Activated CD4-positive, alpha-beta memory T cell treated with anti-CD3 and anti-CD28 coated beads for 36 hours (primary cell): ENCODE measurements at regions not wholly inside any gene's neighbourhood (a gene's known extent, or its start where the extent isn't known, plus 50 kb on each side); places are given as distances from the start of the nearest gene placed in this dataset.
"Not testable (repeated sequence)": the region's sequence is repeated elsewhere in the genome, so short reads cannot be mapped to it uniquely, and the experiment has no call there.

Source experiments
- CTCF ChIA-PET: fragments of 350-600 bp; sonication (Branson Sonifier 250); formaldehyde crosslinking; loops from one replicate; lab custom pipeline; 2021; ENCODE audit warnings: antibody characterized with exemption, inconsistent platforms; lab: Charles Lee
- POLR2A ChIA-PET: fragments of 350-600 bp; sonication (Branson Sonifier 250); formaldehyde crosslinking; loops from one replicate; lab custom pipeline; 2021; ENCODE audit warnings: antibody characterized with exemption; lab: Charles Lee
- DNase-seq: peaks from one replicate; pipeline ENCODE4 v3.0.0-alpha.2; 2020
- H3K27ac Mint-ChIP-seq: one replicate; pipeline ENCODE4 v1.8.0; 2021; ENCODE audit warnings: mixed read lengths
- H3K27me3 Mint-ChIP-seq: one replicate; pipeline ENCODE4 v1.8.0; 2021; ENCODE audit warnings: mixed read lengths
- H3K36me3 Mint-ChIP-seq: one replicate; pipeline ENCODE4 v1.8.0; 2021; ENCODE audit warnings: mixed read lengths
- H3K4me1 Mint-ChIP-seq: one replicate; pipeline ENCODE4 v1.8.0; 2021; ENCODE audit warnings: low read depth, mixed read lengths
- H3K4me3 Mint-ChIP-seq: one replicate; pipeline ENCODE4 v1.8.0; 2021; ENCODE audit warnings: mild to moderate bottlenecking, mixed read lengths
- H3K9me3 Mint-ChIP-seq: one replicate; pipeline ENCODE4 v1.8.0; 2021; ENCODE audit warnings: mixed read lengths
- intact Hi-C: fragments of 100-400 bp; cut with micrococcal nuclease; formaldehyde crosslinking; loops from one replicate; pipeline ENCODE4 v1.15.1; 2023

- no peaks in the 10 kb centered on the region for H3K27me3 Mint-ChIP-seq
- no peaks in the 10 kb centered on the region for H3K4me1 Mint-ChIP-seq
- no peak overlapping the region for H3K27ac Mint-ChIP-seq
- DNase-seq: no peak
- no peak overlapping the region for H3K4me3 Mint-ChIP-seq
- POLR2A ChIA-PET: no interaction called here
- H3K36me3 Mint-ChIP-seq: no peaks in the 10 kb centered on the region
- intact Hi-C loops: no loop called here
- CTCF ChIA-PET: no interaction called here
- H3K9me3 Mint-ChIP-seq: no peaks in the 10 kb centered on the region
These were observed 81.1 kb upstream of the SLC4A7 start for GRCh38 chr3:27565201-27565852.

GRCh38 chr3:27561576-27561975 is 77.4 kb upstream of the SLC4A7 start:
- no peak for DNase-seq
- Mint-ChIP-seq H3K36me3 (no peaks in the 10 kb centered on the region), H3K9me3 (no peaks in the 10 kb centered on the region), H3K4me3 (no peak overlapping the region), H3K27me3 (no peaks in the 10 kb centered on the region), H3K27ac (no peak overlapping the region), H3K4me1 (no peaks in the 10 kb centered on the region)
- ChIA-PET POLR2A (interaction anchor here (0.7 kb wide), 1 partner anchor 93 kb away, joined by 3 read pairs; no protein-coding TSS in a partner anchor), CTCF (interaction anchor here (1.0 kb wide), 1 partner anchor 55 kb away, joined by 4 read pairs; no protein-coding TSS in a partner anchor)
- intact Hi-C loops: no loop called here

DNA sequence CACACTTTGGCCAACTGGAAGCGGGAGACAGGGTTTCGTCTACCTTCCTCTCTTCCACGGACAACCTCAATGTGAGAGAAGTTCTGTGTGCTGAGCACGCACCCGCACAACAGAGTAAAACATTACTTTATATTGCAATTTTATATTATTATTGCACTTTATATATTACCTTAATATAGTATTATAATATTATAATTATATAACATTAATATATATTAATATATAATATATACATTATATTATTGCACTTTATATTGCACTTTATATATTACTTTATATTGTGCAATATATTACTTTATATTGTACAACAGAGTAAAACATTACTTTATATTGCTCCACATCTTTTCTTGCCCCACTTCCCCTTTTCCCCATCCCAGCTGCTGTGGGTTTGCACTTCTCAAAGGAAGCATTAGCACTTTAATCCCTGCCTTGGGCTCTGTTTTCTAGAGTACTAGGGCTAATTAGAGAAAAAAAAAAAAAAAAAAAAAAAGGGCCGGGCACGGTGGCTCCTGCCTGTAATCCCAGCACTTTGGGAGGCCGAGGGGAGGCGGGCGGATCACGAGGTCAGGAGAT is 76.4 kb upstream of the SLC4A7 start:
- CTCF ChIA-PET: no interaction called here
- H3K9me3 Mint-ChIP-seq: no peaks in the 10 kb centered on the region
- no peaks in the 10 kb centered on the region for H3K36me3 Mint-ChIP-seq
- no peak overlapping the region for H3K4me3 Mint-ChIP-seq
- DNase-seq: no peak
- POLR2A ChIA-PET: no interaction called here
- H3K27ac Mint-ChIP-seq: no peak overlapping the region
- H3K27me3 Mint-ChIP-seq: no peaks in the 10 kb centered on the region
- no peaks in the 10 kb centered on the region for H3K4me1 Mint-ChIP-seq
- intact Hi-C loops: no loop called here

DNA sequence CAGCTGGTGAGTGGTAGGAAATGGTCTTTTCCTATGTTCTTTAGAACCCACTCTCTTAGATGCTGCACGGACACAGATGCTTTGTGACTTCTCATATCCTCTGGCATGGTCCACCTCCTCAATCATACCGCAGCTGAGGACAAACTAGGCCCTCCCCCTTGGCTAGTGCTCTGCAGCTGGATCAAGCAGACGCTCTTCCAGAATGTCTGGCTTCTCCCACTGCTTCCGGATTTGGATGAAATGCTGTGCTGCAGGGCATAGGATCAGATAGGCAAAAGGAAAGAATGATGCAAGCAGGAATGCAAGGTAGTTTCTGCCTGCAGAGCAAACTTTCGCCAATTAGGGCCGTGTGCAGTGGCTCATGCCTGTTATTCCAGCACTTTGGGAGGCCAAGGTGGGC is 75.7 kb upstream of the SLC4A7 start:
- no peak for DNase-seq
- CTCF ChIA-PET: no interaction called here
- H3K27me3 Mint-ChIP-seq: no peaks in the 10 kb centered on the region
- no peaks in the 10 kb centered on the region for H3K9me3 Mint-ChIP-seq
- POLR2A ChIA-PET: no interaction called here
- H3K27ac Mint-ChIP-seq: no peak overlapping the region
- H3K4me3 Mint-ChIP-seq: no peak overlapping the region
- H3K4me1 Mint-ChIP-seq: no peaks in the 10 kb centered on the region
- H3K36me3 Mint-ChIP-seq: no peaks in the 10 kb centered on the region
- intact Hi-C loops: no loop called here

DNA sequence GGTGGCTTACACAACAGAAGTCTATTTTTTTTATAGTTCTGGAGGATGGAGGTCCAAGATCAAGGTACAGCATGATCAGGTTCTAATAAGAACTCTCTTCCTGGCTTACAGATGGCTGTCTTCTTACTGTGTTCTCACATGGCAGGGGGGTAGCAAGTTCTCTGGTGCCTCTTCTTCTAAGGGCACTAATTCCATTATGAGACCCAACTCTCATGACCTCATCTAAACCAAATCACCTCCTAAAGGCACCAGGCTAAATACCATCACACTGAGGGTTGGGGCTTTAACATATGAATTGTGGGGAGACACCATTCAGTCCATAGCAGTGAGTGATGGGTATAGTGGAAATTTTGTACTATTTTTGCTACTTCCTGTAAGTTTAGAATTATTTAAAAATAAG is 75.2 kb upstream of the SLC4A7 start:
- no peaks in the 10 kb centered on the region for H3K9me3 Mint-ChIP-seq
- H3K4me3 Mint-ChIP-seq: no peak overlapping the region
- no peak for DNase-seq
- H3K36me3 Mint-ChIP-seq: no peaks in the 10 kb centered on the region
- CTCF ChIA-PET: no interaction called here
- no peaks in the 10 kb centered on the region for H3K27me3 Mint-ChIP-seq
- no peaks in the 10 kb centered on the region for H3K4me1 Mint-ChIP-seq
- POLR2A ChIA-PET: no interaction called here
- H3K27ac Mint-ChIP-seq: no peak overlapping the region
- intact Hi-C loops: no loop called here

DNA sequence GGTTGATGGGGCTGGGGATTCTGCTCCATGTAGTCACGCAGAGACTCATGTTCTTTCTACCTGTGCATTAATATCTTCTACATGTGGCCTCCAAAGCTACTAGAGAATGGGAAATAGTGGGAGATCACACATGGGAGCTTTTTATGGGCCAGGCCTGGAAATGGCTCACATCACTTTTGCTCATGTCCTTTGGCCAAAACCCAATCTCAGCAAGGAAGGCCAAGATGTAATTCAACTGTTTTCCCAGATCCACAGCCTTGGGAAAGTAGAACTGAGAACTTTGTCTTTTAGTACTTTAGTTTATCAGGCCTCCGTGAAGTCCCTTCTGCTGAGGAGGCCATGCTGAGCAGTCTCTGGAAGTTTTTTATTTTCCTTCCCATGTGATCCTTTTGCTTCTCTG is 73.2 kb upstream of the SLC4A7 start:
- Mint-ChIP-seq H3K4me3 (no peak overlapping the region), H3K4me1 (no peaks in the 10 kb centered on the region), H3K27me3 (no peaks in the 10 kb centered on the region), H3K9me3 (no peaks in the 10 kb centered on the region), H3K27ac (no peak overlapping the region), H3K36me3 (no peaks in the 10 kb centered on the region)
- ChIA-PET POLR2A (no interaction called here), CTCF (interaction anchor here (0.6 kb wide), 1 partner anchor 23 kb away, joined by 3 read pairs; no protein-coding TSS in a partner anchor)
- no peak for DNase-seq
- intact Hi-C loops: no loop called here

DNA sequence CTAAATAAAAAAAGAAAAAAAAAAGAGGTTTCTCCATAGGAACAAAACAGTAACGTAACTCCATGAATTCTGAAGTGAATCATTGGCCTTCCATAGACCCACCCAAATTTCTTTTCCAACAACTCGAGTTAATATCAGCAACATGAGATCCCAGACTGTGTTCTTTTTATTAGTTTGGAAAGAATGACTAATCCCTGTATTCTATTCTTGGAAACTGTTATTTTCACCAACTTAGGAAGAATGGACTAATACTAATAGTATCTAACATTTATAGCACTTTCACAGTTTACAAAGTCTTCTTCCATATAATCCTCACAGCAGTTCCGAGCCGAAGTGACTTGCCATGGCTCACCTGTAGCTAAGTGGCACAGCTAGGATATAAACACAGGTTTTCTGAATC is 72.7 kb upstream of the SLC4A7 start:
- POLR2A ChIA-PET: no interaction called here
- Mint-ChIP-seq H3K27ac (no peak overlapping the region), H3K4me3 (no peak overlapping the region), H3K9me3 (no peaks in the 10 kb centered on the region), H3K36me3 (no peaks in the 10 kb centered on the region), H3K27me3 (no peaks in the 10 kb centered on the region), H3K4me1 (no peaks in the 10 kb centered on the region)
- DNase-seq: no peak
- intact Hi-C loops: no loop called here
- CTCF ChIA-PET: interaction anchor here (0.6 kb wide), 1 partner anchor 24 kb away, joined by 3 read pairs; no protein-coding TSS in a partner anchor

DNA sequence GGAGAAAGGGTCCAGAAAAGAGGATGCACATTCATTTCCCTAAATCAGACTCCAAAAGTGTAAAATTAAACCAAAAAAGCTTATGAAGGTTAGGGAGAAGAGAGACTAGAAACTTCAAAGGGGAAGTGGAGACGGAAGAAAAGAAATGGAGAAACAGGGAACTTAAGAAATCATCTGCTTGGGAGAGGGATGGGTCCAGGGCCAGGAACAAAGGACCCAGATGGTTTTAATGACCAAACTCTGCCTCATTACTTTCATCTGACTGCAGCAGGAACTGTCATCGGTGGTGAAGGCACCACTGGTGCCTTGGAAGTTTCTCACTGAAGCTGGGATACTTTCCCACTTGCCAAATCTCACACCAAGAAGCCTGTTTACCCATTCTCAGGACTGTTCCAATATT is 70.5 kb upstream of the SLC4A7 start:
- no peaks in the 10 kb centered on the region for H3K9me3 Mint-ChIP-seq
- H3K27ac Mint-ChIP-seq: no peak overlapping the region
- POLR2A ChIA-PET: no interaction called here
- H3K4me1 Mint-ChIP-seq: no peaks in the 10 kb centered on the region
- DNase-seq: no peak
- no peak overlapping the region for H3K4me3 Mint-ChIP-seq
- H3K27me3 Mint-ChIP-seq: no peaks in the 10 kb centered on the region
- CTCF ChIA-PET: no interaction called here
- no peaks in the 10 kb centered on the region for H3K36me3 Mint-ChIP-seq
- intact Hi-C loops: no loop called here

DNA sequence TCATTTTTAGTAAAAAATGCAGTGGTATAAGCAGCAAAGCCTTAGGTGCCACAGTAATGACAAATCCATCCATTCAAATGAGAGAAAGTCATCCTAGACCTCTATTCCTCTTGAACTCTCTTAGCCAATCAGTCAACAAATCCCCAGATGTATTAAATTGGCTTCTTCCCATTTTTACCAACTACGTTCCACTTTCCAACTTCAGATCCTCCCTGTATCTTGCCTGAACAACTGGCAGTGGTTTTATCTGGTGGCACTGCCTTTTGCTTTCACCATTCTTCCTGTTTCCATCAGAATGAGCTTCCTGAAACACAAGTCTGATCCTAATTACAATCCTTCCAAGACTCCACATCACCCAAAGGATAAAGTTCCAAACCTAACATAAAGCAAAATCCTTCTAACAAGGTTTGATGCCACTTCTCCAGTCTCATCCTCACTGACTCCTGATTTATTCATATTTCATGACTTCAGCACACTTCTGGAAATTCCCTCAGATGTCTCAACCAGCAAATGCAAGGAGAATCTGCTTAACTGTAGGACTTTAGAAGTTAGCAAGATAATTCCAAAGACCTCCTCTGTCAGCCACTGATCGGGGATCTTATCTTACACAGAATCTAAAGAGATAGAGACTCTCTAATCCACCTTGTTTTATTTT is 69.8 kb upstream of the SLC4A7 start:
- ChIA-PET CTCF (no interaction called here), POLR2A (no interaction called here)
- Mint-ChIP-seq H3K36me3 (no peaks in the 10 kb centered on the region), H3K27me3 (no peaks in the 10 kb centered on the region), H3K27ac (no peak overlapping the region), H3K9me3 (no peaks in the 10 kb centered on the region), H3K4me3 (no peak overlapping the region), H3K4me1 (no peaks in the 10 kb centered on the region)
- intact Hi-C loops: no loop called here
- no peak for DNase-seq

DNA sequence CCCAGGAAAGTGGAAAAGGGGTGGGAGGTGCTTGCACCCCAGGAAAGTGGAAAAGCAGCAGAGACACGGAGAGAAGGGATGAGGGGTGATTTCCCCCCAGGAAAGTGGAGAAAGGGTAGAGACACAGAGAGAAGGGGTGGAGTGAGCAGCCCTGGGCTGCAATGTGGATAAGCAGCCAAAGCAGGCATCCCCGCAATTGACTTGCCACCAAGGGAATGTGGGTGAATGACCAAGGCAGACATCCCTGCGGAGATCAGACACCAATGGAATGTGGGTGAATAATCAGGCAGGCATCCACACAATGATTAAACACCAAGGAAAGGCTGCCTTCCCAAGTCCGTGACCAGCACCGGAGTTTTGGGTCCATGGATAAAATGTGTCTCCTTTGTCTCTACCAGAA is 68.5 kb upstream of the SLC4A7 start:
- H3K9me3 Mint-ChIP-seq, intact Hi-C loops, POLR2A ChIA-PET: not testable (repeated sequence)

DNA sequence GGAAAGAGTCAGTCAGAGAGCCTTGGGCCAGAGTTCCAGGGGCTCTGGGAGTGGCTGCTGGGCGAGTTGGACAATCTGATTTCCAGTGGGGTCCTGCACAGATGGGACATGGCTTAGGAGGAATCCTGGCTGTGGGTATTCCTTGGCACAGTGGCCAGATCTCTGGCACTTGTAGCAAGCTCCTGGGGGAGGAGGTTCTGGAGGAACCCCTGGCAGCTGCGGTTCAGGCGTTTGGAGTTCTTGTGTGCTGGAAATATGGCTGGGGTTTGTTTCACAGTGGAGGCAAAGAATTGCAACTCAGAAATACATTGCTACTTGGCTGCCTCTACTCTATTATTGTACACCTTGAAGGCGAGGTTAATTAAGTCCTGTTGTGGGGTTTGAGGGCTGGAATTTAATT is 67.2 kb upstream of the SLC4A7 start:
- H3K9me3 Mint-ChIP-seq, H3K27ac Mint-ChIP-seq, CTCF ChIA-PET, H3K4me1 Mint-ChIP-seq, H3K27me3 Mint-ChIP-seq, DNase-seq, H3K36me3 Mint-ChIP-seq, intact Hi-C loops, H3K4me3 Mint-ChIP-seq, POLR2A ChIA-PET: not testable (repeated sequence)

More for the DNA sequence above, 68.5 kb upstream of the SLC4A7 start:
- H3K4me1 Mint-ChIP-seq, H3K36me3 Mint-ChIP-seq, CTCF ChIA-PET, H3K4me3 Mint-ChIP-seq, H3K27ac Mint-ChIP-seq, H3K27me3 Mint-ChIP-seq, DNase-seq: not testable (repeated sequence)

DNA sequence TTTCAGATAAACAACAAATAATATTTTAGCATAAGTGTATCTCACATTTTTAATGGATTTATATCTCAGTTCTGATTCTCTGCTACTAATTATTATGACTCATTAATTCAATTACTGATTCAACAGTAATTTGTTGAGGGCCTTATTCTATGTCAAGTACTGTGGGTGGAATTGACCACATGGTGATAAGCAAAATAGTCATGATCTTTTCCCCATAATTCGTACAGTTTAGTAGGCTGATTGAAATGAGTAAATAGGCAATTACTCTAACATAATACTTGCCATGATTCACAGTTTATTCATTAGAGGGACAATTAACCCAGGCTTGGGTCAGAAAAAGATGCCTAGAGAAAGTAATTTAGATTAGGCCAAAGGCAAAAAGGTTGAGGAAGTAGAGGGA is 60.9 kb upstream of the SLC4A7 start:
- H3K27ac Mint-ChIP-seq: no peak overlapping the region
- CTCF ChIA-PET: no interaction called here
- peaks cover 2% of the 10 kb centered on the region for H3K27me3 Mint-ChIP-seq
- H3K4me3 Mint-ChIP-seq: no peak overlapping the region
- H3K36me3 Mint-ChIP-seq: no peaks in the 10 kb centered on the region
- H3K9me3 Mint-ChIP-seq: no peaks in the 10 kb centered on the region
- POLR2A ChIA-PET: no interaction called here
- intact Hi-C loops: loop anchor here (2.0 kb wide), 1 partner anchor 46 kb away; no protein-coding TSS in a partner anchor
- peaks cover 10% of the 10 kb centered on the region for H3K4me1 Mint-ChIP-seq
- no peak for DNase-seq
